K562 (cell line): ENCODE measurements at regions not wholly inside any gene's neighbourhood (a gene's known extent, or its start where the extent isn't known, plus 50 kb on each side); places are given as distances from the start of the nearest gene placed in this dataset.

Experiments used
- MYNN ChIP-seq, 2 experiments: sonication (generic); formaldehyde crosslinking in 1 of 2; IDR thresholded peaks; 2 replicates each; pipeline versions ENCODE4 v1.5.0 to v1.6.1; 2016 to 2020; ENCODE audit warnings: antibody characterized with exemption in 1 of 2, missing genetic modification reagents in 1 of 2
- NFE2L1 ChIP-seq: fragments of 450-650 bp; IDR thresholded peaks from 2 replicates; pipeline ENCODE4 v1.6.1; 2016; ENCODE audit warnings: missing genetic modification characterization, low read depth, mild to moderate bottlenecking, missing compliant biosample characterization, moderate library complexity, borderline replicate concordance
- NFIX ChIP-seq: fragments of 250-450 bp; sonication (Bioruptor Pico); IDR thresholded peaks from 2 replicates; pipeline ENCODE4 v1.4.0; 2020; ENCODE audit warnings: low read depth, mild to moderate bottlenecking, moderate library complexity
- RCOR1 ChIP-seq, 2 experiments: IDR thresholded peaks; 2 replicates each; pipeline ENCODE4 v1.6.1; 2012; ENCODE audit warnings: low read depth in 2 of 2, low read length in 2 of 2, borderline replicate concordance in 1 of 2, improper control_type of control experiment in 1 of 2
- SP2 ChIP-seq: IDR thresholded peaks from 2 replicates; pipeline ENCODE4 v1.6.1; 2011; ENCODE audit warnings: mild to moderate bottlenecking, low read depth, low read length, moderate library complexity; ENCODE audit not compliant: poor library complexity, severe bottlenecking; ENCODE audit errors: extremely low read depth

GRCh38 chr20:48406912-48407340, 420.9 kb downstream of the PREX1 start:
- no peak for TF ChIP-seq MYNN (IDR thresholded peaks at IDR 0.05)
- TF ChIP-seq MYNN (CRISPR knock-in tag; IDR thresholded peaks at IDR 0.05), result no peak
- no peak for TF ChIP-seq NFE2L1
- TF ChIP-seq RCOR1 (IDR thresholded peaks at IDR 0.05; ENCODE audit: borderline replicate concordance in 1 of 2, low read depth in 2 of 2, low read length in 2 of 2), result no peak
- TF ChIP-seq NFIX (CRISPR knock-in tag), result no peak
- no peak for TF ChIP-seq SP2
